Caki2 (cell line): ENCODE measurements at regions not wholly inside any gene's neighbourhood (a gene's known extent, or its start where the extent isn't known, plus 50 kb on each side); places are given as distances from the start of the nearest gene placed in this dataset.
"Not testable (repeated sequence)": the region's sequence is repeated elsewhere in the genome, so short reads cannot be mapped to it uniquely, and the experiment has no call there.

Source experiments
- DNase-seq: peaks from one replicate; pipeline ENCODE4 v3.0.0-alpha.2; 2015; ENCODE audit warnings: low read depth
- in situ Hi-C: cut with HindIII; loops from 2 replicates; pipeline ENCODE4 v1.10.0; 2016; ENCODE audit warnings: low sequenced_read_pairs, low pct_unique_long_range_greater_than_20kb, mixed read lengths

GRCh38 chr12:61290473-61290872 lies 969.7 kb upstream of the USP15 start:
- DNase-seq: no peak
- in situ Hi-C loops: no loop called here

- in situ Hi-C loops: no loop called here
Measured at GRCh38 chr12:61291647-61292046, 968.6 kb upstream of the USP15 start.

GRCh38 chr12:61294011-61294410 lies 966.2 kb upstream of the USP15 start:
- in situ Hi-C loops, DNase-seq: not testable (repeated sequence)

More at GRCh38 chr12:61291647-61292046, 968.6 kb upstream of the USP15 start:
- no peak for DNase-seq

- in situ Hi-C loops: no loop called here
- DNase-seq: no peak
Measured at GRCh38 chr12:61301817-61302216, 958.4 kb upstream of the USP15 start.

- no peak for DNase-seq
- in situ Hi-C loops: no loop called here
Measured at GRCh38 chr12:61302282-61302681, 957.9 kb upstream of the USP15 start.

GRCh38 chr12:61308220-61308619 lies 952.0 kb upstream of the USP15 start:
- DNase-seq: no peak
- in situ Hi-C loops: no loop called here

- DNase-seq: no peak
- in situ Hi-C loops: no loop called here
Measured at GRCh38 chr12:61311413-61311812, 948.8 kb upstream of the USP15 start.

- DNase-seq: no peak
- in situ Hi-C loops: no loop called here
Measured at GRCh38 chr12:61348871-61349270, 911.3 kb upstream of the USP15 start.

- in situ Hi-C loops: no loop called here
- DNase-seq: no peak
Measured at GRCh38 chr12:61355105-61355504, 905.1 kb upstream of the USP15 start.

- DNase-seq: no peak
- in situ Hi-C loops: no loop called here
Measured at GRCh38 chr12:61356485-61356884, 903.7 kb upstream of the USP15 start.

GRCh38 chr12:61357496-61357895 lies 902.7 kb upstream of the USP15 start:
- DNase-seq: no peak

GRCh38 chr12:61362037-61362436 lies 898.2 kb upstream of the USP15 start:
- in situ Hi-C loops: no loop called here
- DNase-seq: no peak

More at GRCh38 chr12:61357496-61357895, 902.7 kb upstream of the USP15 start:
- in situ Hi-C loops: no loop called here

- DNase-seq: no peak
- in situ Hi-C loops: no loop called here
Measured at GRCh38 chr12:61365001-61365400, 895.2 kb upstream of the USP15 start.

- DNase-seq: no peak
- in situ Hi-C loops: no loop called here
Measured at GRCh38 chr12:61367281-61367785, 892.9 kb upstream of the USP15 start.

- DNase-seq: no peak
- in situ Hi-C loops: no loop called here
Measured at GRCh38 chr12:61369241-61369910, 890.8 kb upstream of the USP15 start.

- DNase-seq: no peak
- in situ Hi-C loops: no loop called here
Measured at GRCh38 chr12:61384511-61384910, 875.7 kb upstream of the USP15 start.

GRCh38 chr12:61385771-61386170 lies 874.4 kb upstream of the USP15 start:
- in situ Hi-C loops: no loop called here
- DNase-seq: no peak

- DNase-seq: no peak
- in situ Hi-C loops: no loop called here
Measured at GRCh38 chr12:61397668-61398067, 862.5 kb upstream of the USP15 start.

GRCh38 chr12:61412201-61412600 lies 848.0 kb upstream of the USP15 start:
- no peak for DNase-seq
- in situ Hi-C loops: no loop called here

GRCh38 chr12:61414470-61414869 lies 845.7 kb upstream of the USP15 start:
- in situ Hi-C loops: no loop called here
- no peak for DNase-seq
